ENCODE measurements at regions not wholly inside any gene's neighbourhood (a gene's known extent, or its start where the extent isn't known, plus 50 kb on each side); places are given as distances from the start of the nearest gene placed in this dataset.

GRCh38 chrX:13096728-13097127, 52.3 kb upstream of the FAM9C start:
- no peak for DNase-seq

- DNase-seq: no peak
These were observed 50.5 kb upstream of the FAM9C start for GRCh38 chrX:13094828-13095341.

- DNase-seq: no peak
These were observed 50.0 kb upstream of the FAM9C start for GRCh38 chrX:13094374-13094773.

Measured in kidney glomerular epithelial cell (primary cell).